IMR-90 (cell line): ENCODE measurements at regions not wholly inside any gene's neighbourhood (a gene's known extent, or its start where the extent isn't known, plus 50 kb on each side); places are given as distances from the start of the nearest gene placed in this dataset.

Experiments
- ATAC-seq: fragments of 200-7000 bp; cut with Tn5 transposase; 2 replicates; pipeline ENCODE4 v1.9.1; 2020; ENCODE audit warnings: low read depth, mild to moderate bottlenecking, moderate library complexity
- BruUV-seq: library from RNA; stranded (reverse); fragments of 400-500 nt; replicated peaks from 2 replicates; lab custom pipeline; 2021; lab: Mats Ljungman, UMichigan
- CTCF ChIA-PET: fragments of 300-600 bp; formaldehyde crosslinking; extraction: SDS; loops from one replicate; lab custom pipeline; 2021; ENCODE audit warnings: antibody characterized with exemption; lab: Yijun Ruan, JAX
- POLR2A ChIA-PET: fragments of 300-600 bp; sonication (Branson Sonifier 250); formaldehyde crosslinking; loops from one replicate; lab custom pipeline; 2022; ENCODE audit warnings: antibody characterized with exemption; ENCODE audit not compliant: unreplicated experiment; lab: Charles Lee
- DNase-seq: peaks from one replicate; pipeline ENCODE4 v3.0.0; 2013
- H2AFZ ChIP-seq: replicated peaks from 2 replicates; pipeline ENCODE3; 2013; ENCODE audit warnings: low read length, mild to moderate bottlenecking; ENCODE audit not compliant: poor library complexity
- H2AK5ac ChIP-seq: 2 replicates; pipeline ENCODE4 v1.6.1; 2013; ENCODE audit warnings: low read depth, low read length, inconsistent platforms
- H2AK9ac ChIP-seq: replicated peaks from 2 replicates; pipeline ENCODE3; 2013; ENCODE audit warnings: mild to moderate bottlenecking, low read depth, low read length, moderate library complexity; ENCODE audit not compliant: poor library complexity
- H2BK120ac ChIP-seq: 2 replicates; pipeline ENCODE4 v1.6.1; 2013; ENCODE audit warnings: low read depth, low read length, inconsistent platforms
- H2BK15ac ChIP-seq: 3 replicates; pipeline ENCODE4 v1.6.1; 2013; ENCODE audit warnings: low read depth, low read length, inconsistent platforms
- H2BK20ac ChIP-seq: 2 replicates; pipeline ENCODE4 v1.6.1; 2013; ENCODE audit warnings: low read depth, mild to moderate bottlenecking, inconsistent platforms, low read length, moderate library complexity
- H2BK5ac ChIP-seq: 2 replicates; pipeline ENCODE4 v1.6.1; 2013; ENCODE audit warnings: mild to moderate bottlenecking, low read depth, low read length, inconsistent platforms; ENCODE audit not compliant: poor library complexity, severe bottlenecking
- H3K14ac ChIP-seq: replicated peaks from 2 replicates; pipeline ENCODE4 v1.6.1; 2013; ENCODE audit warnings: low read depth, low read length, inconsistent platforms
- H3K18ac ChIP-seq: 2 replicates; pipeline ENCODE4 v1.6.1; 2013; ENCODE audit warnings: low read depth, low read length, control low read depth
- H3K23ac ChIP-seq: 2 replicates; pipeline ENCODE4 v1.6.1; 2013; ENCODE audit warnings: low read depth, low read length, inconsistent platforms
- H3K27ac ChIP-seq: 2 replicates; pipeline ENCODE4 v1.5.1; 2013; ENCODE audit warnings: mild to moderate bottlenecking, control low read depth, low read length; ENCODE audit not compliant: insufficient read depth
- H3K27me3 ChIP-seq: 2 replicates; pipeline ENCODE4 v1.6.1; 2013; ENCODE audit warnings: low read length; ENCODE audit not compliant: control insufficient read depth, insufficient read depth
- H3K36me3 ChIP-seq: 2 replicates; pipeline ENCODE4 v1.6.1; 2013; ENCODE audit warnings: low read length, mixed read lengths; ENCODE audit not compliant: control insufficient read depth, insufficient read depth
- H3K4ac ChIP-seq: 2 replicates; pipeline ENCODE4 v1.6.1; 2013; ENCODE audit warnings: low read depth, low read length, inconsistent platforms
- H3K4me1 ChIP-seq: 2 replicates; pipeline ENCODE4 v1.6.1; 2013; ENCODE audit warnings: low read length, mixed read lengths; ENCODE audit not compliant: control insufficient read depth, insufficient read depth
- H3K4me2 ChIP-seq: 2 replicates; pipeline ENCODE4 v1.6.1; 2013; ENCODE audit warnings: low read depth, mild to moderate bottlenecking, control low read depth, low read length, moderate library complexity
- H3K4me3 ChIP-seq: 2 replicates; pipeline ENCODE4 v1.5.1; 2013; ENCODE audit warnings: low read depth, mild to moderate bottlenecking, control low read depth, low read length, moderate library complexity; ENCODE audit not compliant: insufficient read depth
- H3K56ac ChIP-seq: 2 replicates; pipeline ENCODE4 v1.6.1; 2013; ENCODE audit warnings: low read length, inconsistent platforms; ENCODE audit not compliant: insufficient read depth; ENCODE audit errors: extremely low read depth
- H3K79me1 ChIP-seq, 2 experiments: 2 replicates each; pipeline ENCODE4 v1.6.1; 2013; ENCODE audit warnings: low read length in 2 of 2, inconsistent platforms in 1 of 2, low read depth in 1 of 2
- H3K9ac ChIP-seq: 2 replicates; pipeline ENCODE4 v1.6.1; 2013; ENCODE audit warnings: low read depth, low read length, control low read depth
- H3K9me1 ChIP-seq: 2 replicates; pipeline ENCODE4 v1.6.1; 2013; ENCODE audit warnings: low read length, inconsistent platforms; ENCODE audit not compliant: insufficient read depth
- H3K9me3 ChIP-seq: 2 replicates; pipeline ENCODE4 v1.6.1; 2013; ENCODE audit warnings: low read length; ENCODE audit not compliant: control insufficient read depth, insufficient read depth
- H4K20me1 ChIP-seq: 2 replicates; pipeline ENCODE4 v1.6.1; 2013; ENCODE audit warnings: low read length, inconsistent platforms; ENCODE audit not compliant: insufficient read depth
- H4K5ac ChIP-seq: 2 replicates; pipeline ENCODE4 v1.6.1; 2013; ENCODE audit warnings: mild to moderate bottlenecking, low read depth, low read length, control low read depth
- H4K8ac ChIP-seq, 2 experiments: 2 replicates each; pipeline ENCODE4 v1.6.1; 2013; ENCODE audit warnings: low read depth in 2 of 2, low read length in 2 of 2, control low read depth in 1 of 2, inconsistent platforms in 1 of 2
- H4K91ac ChIP-seq: 2 replicates; pipeline ENCODE4 v1.6.1; 2013; ENCODE audit warnings: low read depth, low read length, inconsistent platforms; ENCODE audit not compliant: insufficient read depth
- BHLHE40 ChIP-seq: fragments of 150-350 bp; IDR thresholded peaks from 2 replicates; pipeline ENCODE4 v1.6.1; 2016; ENCODE audit warnings: mild to moderate bottlenecking, low read depth, low read length
- CEBPB ChIP-seq: IDR thresholded peaks from 2 replicates; pipeline ENCODE4 v1.6.1; 2012; ENCODE audit warnings: low read depth, low read length, improper control_type of control experiment
- CHD1 ChIP-seq: IDR thresholded peaks from 2 replicates; pipeline ENCODE4 v1.6.1; 2012; ENCODE audit warnings: low read depth, low read length, improper control_type of control experiment
- FOS ChIP-seq: fragments of 150-350 bp; IDR thresholded peaks from 2 replicates; pipeline ENCODE4 v1.6.1; 2016; ENCODE audit warnings: low read depth, low read length
- MAFK ChIP-seq: IDR thresholded peaks from 2 replicates; pipeline ENCODE4 v1.6.1; 2012; ENCODE audit warnings: low read depth, low read length, improper control_type of control experiment
- MAZ ChIP-seq: IDR thresholded peaks from 2 replicates; pipeline ENCODE4 v1.6.1; 2012; ENCODE audit warnings: low read depth, mild to moderate bottlenecking, low read length, improper control_type of control experiment, moderate library complexity, borderline replicate concordance
- MXI1 ChIP-seq: IDR thresholded peaks from 2 replicates; pipeline ENCODE4 v1.6.1; 2012; ENCODE audit warnings: low read depth, mild to moderate bottlenecking, low read length, moderate library complexity, borderline replicate concordance
- POLR2A ChIP-seq: IDR thresholded peaks from 2 replicates; pipeline ENCODE4 v1.6.1; 2012; ENCODE audit warnings: mild to moderate bottlenecking, low read depth, low read length
- RAD21 ChIP-seq: IDR thresholded peaks from 2 replicates; pipeline ENCODE4 v1.6.1; 2012; ENCODE audit warnings: low read length, improper control_type of control experiment
- RCOR1 ChIP-seq: IDR thresholded peaks from 2 replicates; pipeline ENCODE4 v1.6.1; 2012; ENCODE audit warnings: mild to moderate bottlenecking, low read length, improper control_type of control experiment; ENCODE audit not compliant: insufficient replicate concordance
- RFX5 ChIP-seq: IDR thresholded peaks from 2 replicates; pipeline ENCODE4 v1.8.0; 2012; ENCODE audit warnings: low read depth, mild to moderate bottlenecking, low read length, moderate library complexity
- SMC3 ChIP-seq: fragments of 150-350 bp; IDR thresholded peaks from 2 replicates; pipeline ENCODE4 v1.6.1; 2016; ENCODE audit warnings: low read depth, mild to moderate bottlenecking, antibody characterized with exemption, low read length, moderate library complexity
- WGBS, 2 experiments: methylation state at CpG; one replicate each; pipeline versions ENCODE4 v1.1.5 to v1.1.7; 2013; ENCODE audit warnings: missing lambda C conversion rate in 2 of 2; ENCODE audit not compliant: insufficient read length in 1 of 2; ENCODE audit errors: extremely low coverage in 2 of 2; 5-methylcytosine and 5-hydroxymethylcytosine counted together
- dilution Hi-C: fragments of 300-500 bp; cut with HindIII; formaldehyde crosslinking; loops from one replicate; pipeline ENCODE4 v1.14.3; 2018; ENCODE audit warnings: low sequenced_read_pairs; ENCODE audit not compliant: unreplicated experiment
- in situ Hi-C: fragments of 300-500 bp; cut with MboI; formaldehyde crosslinking; loops from 3 replicates; pipeline ENCODE4 v1.14.3; 2019; ENCODE audit warnings: low sequenced_read_pairs, inconsistent platforms, mixed read lengths
- intact Hi-C: fragments of 100-400 bp; cut with micrococcal nuclease; formaldehyde crosslinking; loops from 2 replicates; pipeline ENCODE4 v1.10.0; 2022
- TF ChIP-seq, protein P1 (sequence below): conservative IDR thresholded peaks from 2 replicates; pipeline ENCODE4 v1.5.1; 2012; ENCODE audit warnings: mild to moderate bottlenecking, low read depth, low read length, improper control_type of control experiment
- TF ChIP-seq, protein P2 (sequence below): fragments of 150-350 bp; IDR thresholded peaks from 2 replicates; pipeline ENCODE4 v1.6.1; 2016; ENCODE audit warnings: low read depth, mild to moderate bottlenecking, low read length, moderate library complexity, borderline replicate concordance
- TF ChIP-seq, protein P3 (sequence below): fragments of 150-350 bp; IDR thresholded peaks from 2 replicates; pipeline ENCODE4 v1.6.1; 2017; ENCODE audit warnings: mild to moderate bottlenecking, antibody characterized with exemption, low read length, low read depth

DNA sequence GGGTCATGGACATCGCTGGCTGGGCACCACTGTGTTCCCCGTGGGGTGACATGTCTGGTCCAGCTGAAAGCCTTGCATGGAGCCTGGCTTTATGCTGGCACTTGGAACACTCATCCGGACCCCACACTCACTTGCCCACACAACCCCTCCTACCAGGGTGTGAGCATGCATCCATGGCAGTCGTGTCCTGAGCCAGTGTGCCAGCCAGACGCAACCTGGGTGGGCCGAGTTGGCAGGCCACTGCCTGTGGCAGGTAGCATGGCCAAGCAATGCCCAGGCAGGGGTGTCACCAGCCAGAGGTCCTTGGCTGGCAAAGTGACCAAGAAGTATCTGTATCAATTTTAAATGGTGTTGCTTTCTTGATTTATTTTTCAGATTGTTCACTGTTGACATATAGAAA is 141.7 kb downstream of the CCDC59 start:
- Histone ChIP-seq H3K79me1 (no peaks in the 10 kb centered on the region), H3K9me3 (peaks cover 9% of the 10 kb centered on the region), H4K5ac (no peak overlapping the region), H3K27ac (no peak overlapping the region), H3K4me3 (no peak overlapping the region), H3K9ac (no peak overlapping the region), H2AK9ac (no peak overlapping the region), H2BK120ac (no peak overlapping the region), H3K14ac (no peak overlapping the region), H3K4me1 (no peaks in the 10 kb centered on the region), H2BK5ac (no peak overlapping the region), H3K27me3 (no peaks in the 10 kb centered on the region), H3K23ac (no peak overlapping the region), H2BK15ac (no peak overlapping the region), H4K8ac (no peak overlapping the region), H3K4me2 (no peak overlapping the region), H2BK20ac (no peak overlapping the region), H3K56ac (no peak overlapping the region), H3K4ac (no peak overlapping the region), H2AK5ac (no peak overlapping the region), H3K9me1 (no peaks in the 10 kb centered on the region), H4K91ac (no peak overlapping the region), H4K20me1 (no peaks in the 10 kb centered on the region), H2AFZ (no peak overlapping the region), H3K36me3 (no peaks in the 10 kb centered on the region), H3K18ac (no peak overlapping the region)
- in situ Hi-C loops (no loop called here), dilution Hi-C loops (no loop called here), intact Hi-C loops (no loop called here)
- 30% methylated on average over 3 of the region's 6 CpGs; no CpG with 5 or more reads in 1 of the 2 experiments for WGBS, 2 experiments
- ATAC-seq (no peak), DNase-seq (no peak)
- no TSS peak for BruUV-seq
- TF ChIP-seq SMC3 (no peak), MAZ (no peak), RCOR1 (no peak), RAD21 (no peak), MAFK (no peak), FOS (no peak), RFX5 (no peak), MXI1 (no peak), POLR2A (no peak), BHLHE40 (no peak), CEBPB (no peak), CHD1 (no peak)
- TF ChIP-seq, protein P1, sequence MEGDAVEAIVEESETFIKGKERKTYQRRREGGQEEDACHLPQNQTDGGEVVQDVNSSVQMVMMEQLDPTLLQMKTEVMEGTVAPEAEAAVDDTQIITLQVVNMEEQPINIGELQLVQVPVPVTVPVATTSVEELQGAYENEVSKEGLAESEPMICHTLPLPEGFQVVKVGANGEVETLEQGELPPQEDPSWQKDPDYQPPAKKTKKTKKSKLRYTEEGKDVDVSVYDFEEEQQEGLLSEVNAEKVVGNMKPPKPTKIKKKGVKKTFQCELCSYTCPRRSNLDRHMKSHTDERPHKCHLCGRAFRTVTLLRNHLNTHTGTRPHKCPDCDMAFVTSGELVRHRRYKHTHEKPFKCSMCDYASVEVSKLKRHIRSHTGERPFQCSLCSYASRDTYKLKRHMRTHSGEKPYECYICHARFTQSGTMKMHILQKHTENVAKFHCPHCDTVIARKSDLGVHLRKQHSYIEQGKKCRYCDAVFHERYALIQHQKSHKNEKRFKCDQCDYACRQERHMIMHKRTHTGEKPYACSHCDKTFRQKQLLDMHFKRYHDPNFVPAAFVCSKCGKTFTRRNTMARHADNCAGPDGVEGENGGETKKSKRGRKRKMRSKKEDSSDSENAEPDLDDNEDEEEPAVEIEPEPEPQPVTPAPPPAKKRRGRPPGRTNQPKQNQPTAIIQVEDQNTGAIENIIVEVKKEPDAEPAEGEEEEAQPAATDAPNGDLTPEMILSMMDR: no peak
- TF ChIP-seq, protein P2, sequence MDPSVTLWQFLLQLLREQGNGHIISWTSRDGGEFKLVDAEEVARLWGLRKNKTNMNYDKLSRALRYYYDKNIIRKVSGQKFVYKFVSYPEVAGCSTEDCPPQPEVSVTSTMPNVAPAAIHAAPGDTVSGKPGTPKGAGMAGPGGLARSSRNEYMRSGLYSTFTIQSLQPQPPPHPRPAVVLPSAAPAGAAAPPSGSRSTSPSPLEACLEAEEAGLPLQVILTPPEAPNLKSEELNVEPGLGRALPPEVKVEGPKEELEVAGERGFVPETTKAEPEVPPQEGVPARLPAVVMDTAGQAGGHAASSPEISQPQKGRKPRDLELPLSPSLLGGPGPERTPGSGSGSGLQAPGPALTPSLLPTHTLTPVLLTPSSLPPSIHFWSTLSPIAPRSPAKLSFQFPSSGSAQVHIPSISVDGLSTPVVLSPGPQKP: no peak
- TF ChIP-seq, protein P3, sequence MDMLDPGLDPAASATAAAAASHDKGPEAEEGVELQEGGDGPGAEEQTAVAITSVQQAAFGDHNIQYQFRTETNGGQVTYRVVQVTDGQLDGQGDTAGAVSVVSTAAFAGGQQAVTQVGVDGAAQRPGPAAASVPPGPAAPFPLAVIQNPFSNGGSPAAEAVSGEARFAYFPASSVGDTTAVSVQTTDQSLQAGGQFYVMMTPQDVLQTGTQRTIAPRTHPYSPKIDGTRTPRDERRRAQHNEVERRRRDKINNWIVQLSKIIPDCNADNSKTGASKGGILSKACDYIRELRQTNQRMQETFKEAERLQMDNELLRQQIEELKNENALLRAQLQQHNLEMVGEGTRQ: no peak
- ChIA-PET CTCF (no interaction called here), POLR2A (no interaction called here)
